Chondrocyte (in vitro differentiated cells): ENCODE measurements at regions not wholly inside any gene's neighbourhood (a gene's known extent, or its start where the extent isn't known, plus 50 kb on each side); places are given as distances from the start of the nearest gene placed in this dataset.

ENCODE experiments used
- DNase-seq: peaks from one replicate; pipeline ENCODE4 v3.0.0; 2021; ENCODE audit warnings: mixed read lengths, low spot score
- H3K27ac Mint-ChIP-seq: one replicate; pipeline ENCODE4 v1.8.0; 2021; ENCODE audit warnings: mild to moderate bottlenecking, moderate library complexity, mixed read lengths; ENCODE audit not compliant: unreplicated experiment
- H3K27me3 Mint-ChIP-seq: 2 replicates; pipeline ENCODE4 v1.8.0; 2021; ENCODE audit warnings: low read depth, mixed read lengths
- H3K36me3 Mint-ChIP-seq: 2 replicates; pipeline ENCODE4 v1.8.0; 2021; ENCODE audit warnings: low read depth, mixed read lengths
- H3K4me1 Mint-ChIP-seq: 2 replicates; pipeline ENCODE4 v1.8.0; 2021; ENCODE audit warnings: low read depth, mild to moderate bottlenecking, mixed read lengths
- H3K4me3 Mint-ChIP-seq: one replicate; pipeline ENCODE4 v1.8.0; 2021; ENCODE audit warnings: mild to moderate bottlenecking, moderate library complexity, mixed read lengths; ENCODE audit not compliant: unreplicated experiment
- H3K9me3 Mint-ChIP-seq: 2 replicates; pipeline ENCODE4 v1.8.0; 2021; ENCODE audit warnings: low read depth, mixed read lengths
- CTCF ChIP-seq: fragments of 200-600 bp; sonication (generic); IDR thresholded peaks from 2 replicates; pipeline ENCODE4 v1.5.0; 2021; ENCODE audit warnings: antibody characterized with exemption, mild to moderate bottlenecking, moderate library complexity

- H3K9me3 Mint-ChIP-seq: no peaks in the 10 kb centered on the region
- no peak for TF ChIP-seq CTCF
- H3K4me1 Mint-ChIP-seq: no peaks in the 10 kb centered on the region
- no peak for DNase-seq
- H3K27ac Mint-ChIP-seq: no peak overlapping the region
- H3K4me3 Mint-ChIP-seq: no peak overlapping the region
- H3K36me3 Mint-ChIP-seq: no peaks in the 10 kb centered on the region
- H3K27me3 Mint-ChIP-seq: peaks cover 61% of the 10 kb centered on the region
These were observed 55.7 kb upstream of the TAC4 start for GRCh38 chr17:49903523-49903922.

DNA sequence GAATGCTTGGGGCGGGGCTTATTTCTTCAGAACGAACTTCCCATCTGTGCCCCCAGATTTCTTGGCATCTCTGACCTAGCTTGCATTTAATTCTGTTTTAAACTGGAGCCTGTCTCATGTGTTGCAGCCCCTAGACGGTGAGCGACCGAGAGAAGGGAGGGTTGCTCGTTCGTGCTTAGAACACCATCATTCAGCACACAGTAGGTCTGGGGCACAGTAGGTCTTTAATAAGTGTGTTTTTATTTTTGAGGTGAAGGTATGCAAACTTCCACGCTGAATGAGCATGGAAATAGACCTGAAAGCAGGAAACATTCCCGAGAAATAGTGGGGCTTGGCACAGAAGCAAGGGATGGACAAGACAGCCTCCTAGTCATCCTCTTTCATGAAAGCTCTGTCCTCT, 57.0 kb upstream of the TAC4 start:
- Mint-ChIP-seq H3K27me3 (peaks cover 72% of the 10 kb centered on the region), H3K27ac (no peak overlapping the region), H3K4me1 (no peaks in the 10 kb centered on the region), H3K9me3 (no peaks in the 10 kb centered on the region), H3K4me3 (no peak overlapping the region), H3K36me3 (no peaks in the 10 kb centered on the region)
- no peak for DNase-seq
- TF ChIP-seq CTCF: no peak

GRCh38 chr17:49906531-49907136, 58.8 kb upstream of the TAC4 start:
- no peak for DNase-seq
- Mint-ChIP-seq H3K27ac (no peak overlapping the region), H3K4me3 (no peak overlapping the region), H3K27me3 (peaks cover 76% of the 10 kb centered on the region), H3K9me3 (no peaks in the 10 kb centered on the region), H3K4me1 (peaks cover 3% of the 10 kb centered on the region), H3K36me3 (no peaks in the 10 kb centered on the region)
- TF ChIP-seq CTCF: no peak

GRCh38 chr17:49907279-49907678, 59.4 kb upstream of the TAC4 start:
- Mint-ChIP-seq H3K4me1 (peaks cover 3% of the 10 kb centered on the region), H3K27ac (no peak overlapping the region), H3K27me3 (peaks cover 76% of the 10 kb centered on the region), H3K4me3 (no peak overlapping the region), H3K36me3 (no peaks in the 10 kb centered on the region), H3K9me3 (no peaks in the 10 kb centered on the region)
- no peak for TF ChIP-seq CTCF
- no peak for DNase-seq

DNA sequence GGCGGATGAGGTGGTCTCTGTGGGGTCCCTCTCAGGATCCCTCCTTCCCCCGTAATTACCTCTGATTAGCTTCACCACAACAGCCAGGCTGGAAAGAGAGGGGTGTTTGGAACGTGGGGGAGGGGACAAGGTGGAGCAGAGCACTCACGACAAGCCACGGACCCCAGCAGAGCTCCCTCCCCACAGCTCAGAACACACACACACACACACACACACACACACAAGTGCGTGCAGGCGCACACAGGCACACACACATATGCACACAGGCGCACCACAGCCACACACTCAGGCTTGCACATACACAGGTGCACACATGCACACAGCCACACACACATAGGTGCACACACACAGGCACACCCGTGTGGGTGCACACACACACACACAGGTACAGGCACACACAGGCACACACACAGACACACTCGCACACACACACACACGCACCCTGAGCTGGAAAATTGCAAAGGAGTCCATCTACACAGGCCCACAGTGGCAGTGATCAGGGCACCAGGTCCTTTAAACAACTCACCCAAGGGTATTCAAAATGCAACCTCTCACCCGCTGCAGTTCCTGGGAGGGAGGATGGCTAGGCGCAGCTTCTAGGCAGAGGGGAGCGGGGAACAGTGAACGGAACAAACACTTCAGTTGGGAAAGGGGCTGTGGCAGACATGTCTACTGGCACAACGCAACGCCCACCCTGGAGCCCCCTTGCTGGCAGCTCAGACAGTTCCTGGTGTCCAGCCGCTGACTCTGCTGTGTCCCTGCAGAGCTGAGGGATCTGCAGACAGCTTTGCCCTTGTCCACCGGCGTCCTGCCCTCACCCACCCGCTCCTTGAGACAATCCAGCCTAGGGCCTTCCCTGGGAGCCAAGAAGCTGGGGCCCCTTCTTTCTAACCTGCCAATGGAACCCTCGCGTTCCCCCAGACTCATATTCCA, 59.9 kb upstream of the DLX4 start:
- Mint-ChIP-seq H3K36me3 (no peaks in the 10 kb centered on the region), H3K4me3 (no peak overlapping the region), H3K9me3 (no peaks in the 10 kb centered on the region), H3K27ac (no peak overlapping the region), H3K4me1 (peaks cover 10% of the 10 kb centered on the region), H3K27me3 (peaks cover 70% of the 10 kb centered on the region)
- no peak for DNase-seq
- TF ChIP-seq CTCF: no peak
